ENCODE measurements at regions not wholly inside any gene's neighbourhood (a gene's known extent, or its start where the extent isn't known, plus 50 kb on each side); places are given as distances from the start of the nearest gene placed in this dataset.

- no peaks in the 10 kb centered on the region for H3K4me1 ChIP-seq (ENCODE audit: control insufficient read depth in 4 of 4, insufficient read depth in 4 of 4, low read length in 3 of 4)
- H3K27ac ChIP-seq (ENCODE audit: low read depth in 1 of 2, low read length in 2 of 2) = no peak overlapping the region
- WGBS = 59% methylated on average over 2 of the region's 2 CpGs
- H3K9ac ChIP-seq (ENCODE audit: low read depth in 1 of 2, low read length in 2 of 2) = no peak overlapping the region
- no peaks in the 10 kb centered on the region for H3K36me3 ChIP-seq (ENCODE audit: control insufficient read depth in 4 of 4, insufficient read depth in 3 of 4, low read depth in 1 of 4, low read length in 3 of 4)
- no peak for TF ChIP-seq FOXA2 (IDR thresholded peaks at IDR 0.05)
- TF ChIP-seq FOXA1 (IDR thresholded peaks at IDR 0.05) = no peak
- no peak for TF ChIP-seq HNF4G (IDR thresholded peaks at IDR 0.05)
- no peak for TF ChIP-seq MAX (IDR thresholded peaks at IDR 0.05)
- TF ChIP-seq TAF1 (conservative IDR thresholded peaks at IDR 0.05) = no peak
- no peak for TF ChIP-seq NR2F2 (IDR thresholded peaks at IDR 0.05)
- TF ChIP-seq ZBTB33 (IDR thresholded peaks at IDR 0.05) = no peak
- no peak for TF ChIP-seq CTCF (IDR thresholded peaks at IDR 0.05; ENCODE audit: low read depth, low read length, missing input control)
- TF ChIP-seq SP1 (IDR thresholded peaks at IDR 0.05) = no peak
- DNase-seq (ENCODE audit: low spot score) = no peak
- no peaks in the 10 kb centered on the region for H3K9me3 ChIP-seq (ENCODE audit: control insufficient read depth in 4 of 4, low read length in 3 of 4)
- H3K27me3 ChIP-seq (ENCODE audit: control insufficient read depth in 4 of 4, insufficient read depth in 4 of 4, low read length in 3 of 4) = no peaks in the 10 kb centered on the region
- H3K4me3 ChIP-seq (ENCODE audit: low read depth in 1 of 3, low read length in 3 of 3) = no peak overlapping the region
Measured at GRCh38 chr13:47258384-47258783, 361.5 kb upstream of the HTR2A start.

DNA sequence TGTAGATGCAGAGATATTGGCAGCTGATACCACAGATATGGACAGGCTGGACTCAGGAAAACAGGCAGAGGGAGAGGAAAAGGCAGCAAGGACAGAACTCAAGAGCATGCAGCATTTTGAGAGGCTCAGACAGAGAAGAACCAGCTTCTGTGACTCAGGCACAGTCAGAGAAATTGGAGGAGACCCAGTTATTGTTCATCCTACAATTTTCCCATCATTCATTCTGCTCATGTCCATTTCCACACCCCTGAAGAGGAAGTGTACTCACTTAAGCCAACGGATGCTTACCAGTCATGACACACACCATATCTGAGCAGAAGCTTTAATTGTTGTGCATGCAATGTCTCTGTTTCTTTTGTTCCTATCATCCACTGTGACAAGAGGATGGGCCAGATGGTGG lies 359.8 kb upstream of the HTR2A start:
- Histone ChIP-seq H3K9me3 (ENCODE audit: control insufficient read depth in 4 of 4, low read length in 3 of 4) (no peaks in the 10 kb centered on the region), H3K4me1 (ENCODE audit: control insufficient read depth in 4 of 4, insufficient read depth in 4 of 4, low read length in 3 of 4) (no peaks in the 10 kb centered on the region), H3K27me3 (ENCODE audit: control insufficient read depth in 4 of 4, insufficient read depth in 4 of 4, low read length in 3 of 4) (no peaks in the 10 kb centered on the region), H3K27ac (ENCODE audit: low read depth in 1 of 2, low read length in 2 of 2) (no peak overlapping the region), H3K36me3 (ENCODE audit: control insufficient read depth in 4 of 4, insufficient read depth in 3 of 4, low read depth in 1 of 4, low read length in 3 of 4) (no peaks in the 10 kb centered on the region), H3K4me3 (ENCODE audit: low read depth in 1 of 3, low read length in 3 of 3) (no peak overlapping the region), H3K9ac (ENCODE audit: low read depth in 1 of 2, low read length in 2 of 2) (no peak overlapping the region)
- TF ChIP-seq YY1 (IDR thresholded peaks at IDR 0.05) (no peak), TAF1 (conservative IDR thresholded peaks at IDR 0.05) (no peak), SP1 (IDR thresholded peaks at IDR 0.05) (no peak), ATF3 (IDR thresholded peaks at IDR 0.05) (no peak), GABPA (IDR thresholded peaks at IDR 0.05 in 1 of 2, conservative IDR thresholded peaks at IDR 0.05 in 1 of 2) (no peak), HNF4G (IDR thresholded peaks at IDR 0.05) (no peak), RXRA (IDR thresholded peaks at IDR 0.05) (no peak), EGR1 (IDR thresholded peaks at IDR 0.05; ENCODE audit: low read depth in 2 of 2) (no peak), FOXA1 (IDR thresholded peaks at IDR 0.05) (no peak), ZBTB33 (IDR thresholded peaks at IDR 0.05) (no peak), CTCF (IDR thresholded peaks at IDR 0.05; ENCODE audit: low read depth, low read length, missing input control) (no peak), FOXA2 (IDR thresholded peaks at IDR 0.05) (no peak), JUND (IDR thresholded peaks at IDR 0.05) (no peak)
- TF ChIP-seq, protein P1, sequence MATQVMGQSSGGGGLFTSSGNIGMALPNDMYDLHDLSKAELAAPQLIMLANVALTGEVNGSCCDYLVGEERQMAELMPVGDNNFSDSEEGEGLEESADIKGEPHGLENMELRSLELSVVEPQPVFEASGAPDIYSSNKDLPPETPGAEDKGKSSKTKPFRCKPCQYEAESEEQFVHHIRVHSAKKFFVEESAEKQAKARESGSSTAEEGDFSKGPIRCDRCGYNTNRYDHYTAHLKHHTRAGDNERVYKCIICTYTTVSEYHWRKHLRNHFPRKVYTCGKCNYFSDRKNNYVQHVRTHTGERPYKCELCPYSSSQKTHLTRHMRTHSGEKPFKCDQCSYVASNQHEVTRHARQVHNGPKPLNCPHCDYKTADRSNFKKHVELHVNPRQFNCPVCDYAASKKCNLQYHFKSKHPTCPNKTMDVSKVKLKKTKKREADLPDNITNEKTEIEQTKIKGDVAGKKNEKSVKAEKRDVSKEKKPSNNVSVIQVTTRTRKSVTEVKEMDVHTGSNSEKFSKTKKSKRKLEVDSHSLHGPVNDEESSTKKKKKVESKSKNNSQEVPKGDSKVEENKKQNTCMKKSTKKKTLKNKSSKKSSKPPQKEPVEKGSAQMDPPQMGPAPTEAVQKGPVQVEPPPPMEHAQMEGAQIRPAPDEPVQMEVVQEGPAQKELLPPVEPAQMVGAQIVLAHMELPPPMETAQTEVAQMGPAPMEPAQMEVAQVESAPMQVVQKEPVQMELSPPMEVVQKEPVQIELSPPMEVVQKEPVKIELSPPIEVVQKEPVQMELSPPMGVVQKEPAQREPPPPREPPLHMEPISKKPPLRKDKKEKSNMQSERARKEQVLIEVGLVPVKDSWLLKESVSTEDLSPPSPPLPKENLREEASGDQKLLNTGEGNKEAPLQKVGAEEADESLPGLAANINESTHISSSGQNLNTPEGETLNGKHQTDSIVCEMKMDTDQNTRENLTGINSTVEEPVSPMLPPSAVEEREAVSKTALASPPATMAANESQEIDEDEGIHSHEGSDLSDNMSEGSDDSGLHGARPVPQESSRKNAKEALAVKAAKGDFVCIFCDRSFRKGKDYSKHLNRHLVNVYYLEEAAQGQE (IDR thresholded peaks at IDR 0.05) = no peak
- 69% methylated on average over 1 of the region's 1 CpG for WGBS
- DNase-seq (ENCODE audit: low spot score) = no peak
